ENCODE measurements at regions not wholly inside any gene's neighbourhood (a gene's known extent, or its start where the extent isn't known, plus 50 kb on each side); places are given as distances from the start of the nearest gene placed in this dataset.

GRCh38 chr19:46945694-46946489 is 73.7 kb upstream of the NPAS1 start:
- no peak overlapping the region for H3K27ac Mint-ChIP-seq (ENCODE audit: unreplicated experiment)
- TF ChIP-seq, protein P1, sequence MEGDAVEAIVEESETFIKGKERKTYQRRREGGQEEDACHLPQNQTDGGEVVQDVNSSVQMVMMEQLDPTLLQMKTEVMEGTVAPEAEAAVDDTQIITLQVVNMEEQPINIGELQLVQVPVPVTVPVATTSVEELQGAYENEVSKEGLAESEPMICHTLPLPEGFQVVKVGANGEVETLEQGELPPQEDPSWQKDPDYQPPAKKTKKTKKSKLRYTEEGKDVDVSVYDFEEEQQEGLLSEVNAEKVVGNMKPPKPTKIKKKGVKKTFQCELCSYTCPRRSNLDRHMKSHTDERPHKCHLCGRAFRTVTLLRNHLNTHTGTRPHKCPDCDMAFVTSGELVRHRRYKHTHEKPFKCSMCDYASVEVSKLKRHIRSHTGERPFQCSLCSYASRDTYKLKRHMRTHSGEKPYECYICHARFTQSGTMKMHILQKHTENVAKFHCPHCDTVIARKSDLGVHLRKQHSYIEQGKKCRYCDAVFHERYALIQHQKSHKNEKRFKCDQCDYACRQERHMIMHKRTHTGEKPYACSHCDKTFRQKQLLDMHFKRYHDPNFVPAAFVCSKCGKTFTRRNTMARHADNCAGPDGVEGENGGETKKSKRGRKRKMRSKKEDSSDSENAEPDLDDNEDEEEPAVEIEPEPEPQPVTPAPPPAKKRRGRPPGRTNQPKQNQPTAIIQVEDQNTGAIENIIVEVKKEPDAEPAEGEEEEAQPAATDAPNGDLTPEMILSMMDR (IDR thresholded peaks at IDR 0.05; ENCODE audit: unreplicated experiment), result no peak
- peaks cover 58% of the 10 kb centered on the region for H3K4me1 Mint-ChIP-seq (ENCODE audit: low read depth, unreplicated experiment)
- H3K27me3 Mint-ChIP-seq (ENCODE audit: unreplicated experiment), result no peaks in the 10 kb centered on the region
- no TSS peak for BruUV-seq (replicated peaks)
- H3K9me3 Mint-ChIP-seq (ENCODE audit: low read depth, unreplicated experiment), result no peaks in the 10 kb centered on the region
- DNase-seq, result no peak
- CTCF ChIA-PET, result interaction anchor here (0.6 to 1.6 kb wide), 4 partner anchors 9 to 302 kb away, joined by 3 to 6 read pairs (median 4); no protein-coding TSS in a partner anchor
- intact Hi-C loops (cut with micrococcal nuclease; ENCODE audit: unreplicated experiment), result no loop called here
- peaks cover 36% of the 10 kb centered on the region for H3K36me3 Mint-ChIP-seq (ENCODE audit: insufficient read depth, unreplicated experiment)
- no peak overlapping the region for H3K4me3 Mint-ChIP-seq (ENCODE audit: low read depth, unreplicated experiment)

GRCh38 chr19:46946611-46947238 is 72.9 kb upstream of the NPAS1 start:
- intact Hi-C loops (cut with micrococcal nuclease; ENCODE audit: unreplicated experiment), result no loop called here
- TF ChIP-seq, protein P1 (IDR thresholded peaks at IDR 0.05; ENCODE audit: unreplicated experiment), result no peak
- Mint-ChIP-seq H3K27ac (ENCODE audit: unreplicated experiment) (no peak overlapping the region), H3K4me3 (ENCODE audit: low read depth, unreplicated experiment) (no peak overlapping the region), H3K27me3 (ENCODE audit: unreplicated experiment) (no peaks in the 10 kb centered on the region), H3K9me3 (ENCODE audit: low read depth, unreplicated experiment) (no peaks in the 10 kb centered on the region), H3K36me3 (ENCODE audit: insufficient read depth, unreplicated experiment) (peaks cover 36% of the 10 kb centered on the region), H3K4me1 (ENCODE audit: low read depth, unreplicated experiment) (peaks cover 66% of the 10 kb centered on the region)
- DNase-seq, result no peak
- CTCF ChIA-PET, result interaction anchor here (0.6 to 1.6 kb wide), 3 partner anchors 10 to 266 kb away, joined by 3 to 6 read pairs (median 4); no protein-coding TSS in a partner anchor
- no TSS peak for BruUV-seq (replicated peaks)

DNA sequence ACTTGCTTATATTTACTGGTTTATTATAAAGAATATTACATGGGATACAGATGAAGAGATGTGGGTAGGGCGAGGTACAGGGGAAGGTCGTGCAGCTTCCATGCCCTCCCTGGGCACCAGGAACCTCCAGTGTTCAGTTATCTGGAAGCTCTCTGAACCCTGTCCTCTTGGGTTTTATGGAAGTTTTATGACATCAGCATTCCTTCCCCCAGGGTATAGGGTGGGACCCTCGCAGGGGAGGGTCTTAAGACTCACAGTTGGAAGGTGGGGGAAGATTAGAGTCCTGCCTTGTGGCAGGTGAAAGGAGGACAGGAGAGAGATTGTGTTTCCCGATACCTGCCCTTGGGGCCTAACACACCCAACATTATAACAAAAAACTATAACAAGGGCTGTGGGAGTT is 71.8 kb upstream of the NPAS1 start:
- no peaks in the 10 kb centered on the region for H3K27me3 Mint-ChIP-seq (ENCODE audit: unreplicated experiment)
- CTCF ChIA-PET, result no interaction called here
- H3K27ac Mint-ChIP-seq (ENCODE audit: unreplicated experiment), result no peak overlapping the region
- intact Hi-C loops (cut with micrococcal nuclease; ENCODE audit: unreplicated experiment), result no loop called here
- H3K4me3 Mint-ChIP-seq (ENCODE audit: low read depth, unreplicated experiment), result no peak overlapping the region
- DNase-seq, result no peak
- peaks cover 38% of the 10 kb centered on the region for H3K36me3 Mint-ChIP-seq (ENCODE audit: insufficient read depth, unreplicated experiment)
- H3K9me3 Mint-ChIP-seq (ENCODE audit: low read depth, unreplicated experiment), result no peaks in the 10 kb centered on the region
- TF ChIP-seq, protein P1 (IDR thresholded peaks at IDR 0.05; ENCODE audit: unreplicated experiment), result no peak
- peaks cover 75% of the 10 kb centered on the region for H3K4me1 Mint-ChIP-seq (ENCODE audit: low read depth, unreplicated experiment)
- BruUV-seq (replicated peaks), result no TSS peak

GRCh38 chr19:46950526-46951170 is 69.0 kb upstream of the NPAS1 start:
- DNase-seq, result no peak
- no TSS peak for BruUV-seq (replicated peaks)
- Mint-ChIP-seq H3K9me3 (ENCODE audit: low read depth, unreplicated experiment) (peaks cover 2% of the 10 kb centered on the region), H3K4me3 (ENCODE audit: low read depth, unreplicated experiment) (no peak overlapping the region), H3K36me3 (ENCODE audit: insufficient read depth, unreplicated experiment) (peaks cover 39% of the 10 kb centered on the region), H3K27ac (ENCODE audit: unreplicated experiment) (peak overlapping the region; percentile 39), H3K27me3 (ENCODE audit: unreplicated experiment) (no peaks in the 10 kb centered on the region), H3K4me1 (ENCODE audit: low read depth, unreplicated experiment) (peaks cover 80% of the 10 kb centered on the region)
- intact Hi-C loops (cut with micrococcal nuclease; ENCODE audit: unreplicated experiment), result no loop called here
- CTCF ChIA-PET, result interaction anchor here (0.8 to 2.3 kb wide), 2 partner anchors 25 to 62 kb away, joined by 3 to 7 read pairs; no protein-coding TSS in a partner anchor
- TF ChIP-seq, protein P1 (IDR thresholded peaks at IDR 0.05; ENCODE audit: unreplicated experiment), result no peak

All from Calu3 (cell line).